GM21390 (cell line): ENCODE measurements at regions not wholly inside any gene's neighbourhood (a gene's known extent, or its start where the extent isn't known, plus 50 kb on each side); places are given as distances from the start of the nearest gene placed in this dataset.

Source experiments
- ATAC-seq: cut with Tn5 transposase; IDR thresholded peaks from one replicate; pipeline ENCODE4 v1.9.1; 2021; ENCODE audit not compliant: unreplicated experiment

DNA sequence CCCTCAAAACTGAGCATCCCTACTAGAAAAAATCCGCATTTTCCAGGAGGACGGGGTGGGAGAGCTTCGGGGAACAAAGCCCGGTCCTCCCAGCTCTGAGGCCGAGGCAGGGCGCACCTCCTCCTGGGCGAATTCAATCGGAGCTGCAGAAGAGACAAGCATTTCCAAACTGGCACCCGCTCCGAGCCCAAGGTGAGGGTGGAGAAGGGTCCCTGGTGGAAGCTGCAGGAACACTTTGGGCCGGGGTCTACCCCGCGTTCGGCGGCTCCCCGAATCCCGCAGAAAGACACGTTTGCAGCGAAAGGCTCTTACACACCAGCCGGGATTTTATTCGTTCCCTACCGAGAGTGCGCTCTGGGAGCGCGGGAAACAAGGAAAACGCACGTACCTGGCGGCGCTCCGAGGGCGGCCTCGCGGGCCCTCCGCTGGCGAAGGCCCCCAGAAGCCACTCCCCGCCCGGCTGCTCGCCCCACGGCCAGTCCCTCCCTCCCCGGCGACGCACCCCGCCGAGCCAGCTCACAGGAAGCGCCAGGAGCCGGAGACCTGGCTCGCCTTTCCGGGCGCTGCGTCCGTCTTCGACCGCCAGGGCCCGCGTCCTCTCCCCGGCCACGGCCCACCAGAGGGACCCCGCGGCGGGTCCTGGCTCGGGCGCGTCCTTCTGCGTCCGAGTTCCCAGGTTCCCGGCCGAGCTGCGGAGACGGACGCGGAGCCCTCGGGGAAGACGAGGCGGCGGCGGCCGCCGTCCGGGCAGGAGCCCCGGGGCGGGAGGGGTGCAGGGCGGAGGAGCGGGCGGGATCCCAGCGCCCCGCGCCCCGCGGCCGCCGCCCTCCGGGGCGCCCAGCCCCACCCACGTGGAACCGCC is 49.8 kb upstream of the BAHCC1 start:
- peak; percentile 39 for ATAC-seq
